Stimulated activated CD4-positive, alpha-beta T cell treated with anti-CD3 and anti-CD28 coated beads, Interleukin-1b, Interleukin-23, amount 100 ng/mL, for 1 hour (primary cell): ENCODE measurements at regions not wholly inside any gene's neighbourhood (a gene's known extent, or its start where the extent isn't known, plus 50 kb on each side); places are given as distances from the start of the nearest gene placed in this dataset.

Source experiments
- DNase-seq, 2 donors: peaks; one replicate each; pipeline ENCODE4 v3.0.0-alpha.2; 2020; ENCODE audit warnings: low read depth in 2 of 2

- DNase-seq, result no peak
These were observed 781.9 kb downstream of the VRK1 start for GRCh38 chr14:97578982-97579548.

DNA sequence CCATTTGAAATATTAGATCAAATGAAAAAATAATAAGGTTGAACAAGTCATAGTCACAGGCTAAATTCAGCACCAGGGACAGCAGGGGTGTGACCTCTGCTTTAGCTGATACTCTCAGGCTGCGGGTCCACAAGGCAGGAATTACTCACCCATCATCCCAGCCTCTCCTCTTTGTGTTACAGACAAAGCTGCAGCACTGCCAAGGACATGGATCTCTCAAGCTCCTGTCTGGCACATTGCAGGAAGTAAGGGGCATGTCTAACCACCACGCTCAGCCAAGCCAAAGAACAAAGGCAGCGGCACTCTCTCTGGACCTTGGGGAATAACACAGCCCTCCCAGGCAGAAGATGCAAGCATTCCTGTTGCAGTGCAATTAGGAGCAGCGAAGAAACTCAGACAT is 783.8 kb downstream of the VRK1 start:
- DNase-seq, result no peak

DNA sequence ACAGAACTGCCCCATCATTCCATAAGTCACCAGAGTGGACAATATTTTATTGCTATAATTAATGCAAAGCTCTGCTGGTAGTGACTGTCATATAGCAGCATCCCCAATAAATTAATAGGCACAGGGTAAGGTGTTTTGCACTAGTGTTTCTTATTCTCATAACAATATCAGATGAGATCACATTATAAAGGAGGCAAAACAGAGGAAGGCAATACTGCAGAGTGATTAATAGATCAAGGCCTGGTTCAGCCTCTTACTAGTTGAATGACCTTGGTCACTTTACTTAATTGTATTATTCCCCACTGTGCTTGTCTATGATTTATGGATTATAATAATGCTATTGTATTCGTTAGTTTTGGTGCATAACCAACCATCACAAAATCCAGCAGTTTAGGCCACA is 784.8 kb downstream of the VRK1 start:
- DNase-seq, result no peak

DNA sequence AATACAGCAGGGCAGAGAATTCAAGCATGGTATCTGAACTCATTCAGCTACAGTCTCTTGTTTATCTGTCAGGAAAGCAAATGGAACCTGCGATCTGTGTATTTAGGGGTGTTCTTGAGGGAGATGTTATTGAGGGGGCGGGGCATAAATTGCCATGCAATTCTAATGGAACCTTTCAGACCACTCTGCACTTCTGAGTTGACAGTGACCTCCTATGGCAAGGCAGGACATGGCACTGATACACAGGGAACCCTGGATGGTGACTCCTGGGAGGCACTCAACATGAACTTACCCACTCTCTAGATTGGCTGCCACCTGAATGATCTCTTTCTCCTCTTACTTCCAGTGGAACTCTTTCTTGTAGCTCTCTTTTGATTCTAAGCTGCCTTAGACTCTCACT is 787.3 kb downstream of the VRK1 start:
- DNase-seq, result no peak

DNA sequence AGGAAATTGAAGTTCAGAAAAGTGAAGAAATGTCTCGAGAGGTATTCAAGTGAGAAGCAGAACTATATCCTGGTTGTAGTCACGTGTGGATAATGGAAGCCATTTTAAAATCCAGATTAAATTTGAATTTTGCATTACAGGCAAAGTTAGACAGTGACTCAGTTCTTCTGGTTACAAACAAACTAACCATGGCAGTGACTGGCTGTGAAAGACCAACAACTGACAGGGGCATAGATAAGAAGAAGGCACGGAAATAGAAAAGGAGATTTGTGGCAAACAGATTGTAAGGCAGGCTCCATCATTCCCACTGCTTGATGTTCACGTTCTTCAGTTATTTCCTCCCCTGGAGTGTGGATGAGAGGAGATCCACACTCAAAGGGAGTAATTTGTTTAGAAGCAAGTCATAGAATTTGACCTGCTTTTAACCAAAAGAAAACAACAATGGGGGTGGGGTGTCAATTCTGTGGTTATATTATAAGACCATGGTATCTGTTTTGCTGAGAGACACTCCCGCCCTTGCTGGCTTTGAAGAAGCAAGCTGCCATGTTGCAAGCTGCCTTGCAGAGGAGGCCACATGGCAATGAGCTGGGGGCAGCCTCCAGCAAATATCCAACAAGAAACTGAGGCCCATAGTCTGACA is 795.3 kb downstream of the VRK1 start:
- DNase-seq, result no peak

DNA sequence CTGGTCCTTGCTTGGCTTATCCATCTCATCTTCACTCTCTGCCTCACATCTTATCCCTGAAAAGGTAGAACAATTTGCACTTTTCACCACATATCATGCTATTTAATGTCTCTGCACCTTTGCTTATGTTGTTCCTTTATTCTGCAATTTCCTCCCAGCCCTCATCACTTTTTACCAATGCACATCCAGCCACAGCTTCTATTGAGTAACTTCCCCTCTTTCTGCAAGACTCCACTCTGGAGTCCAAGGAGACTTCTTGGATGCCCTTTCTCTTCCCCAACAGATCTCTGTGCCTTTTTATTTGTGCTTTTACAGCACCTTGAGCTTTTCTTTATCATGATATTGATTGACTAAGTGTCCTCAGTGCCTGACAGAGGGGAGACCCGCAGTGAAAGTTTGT is 797.1 kb downstream of the VRK1 start:
- DNase-seq, result no peak

DNA sequence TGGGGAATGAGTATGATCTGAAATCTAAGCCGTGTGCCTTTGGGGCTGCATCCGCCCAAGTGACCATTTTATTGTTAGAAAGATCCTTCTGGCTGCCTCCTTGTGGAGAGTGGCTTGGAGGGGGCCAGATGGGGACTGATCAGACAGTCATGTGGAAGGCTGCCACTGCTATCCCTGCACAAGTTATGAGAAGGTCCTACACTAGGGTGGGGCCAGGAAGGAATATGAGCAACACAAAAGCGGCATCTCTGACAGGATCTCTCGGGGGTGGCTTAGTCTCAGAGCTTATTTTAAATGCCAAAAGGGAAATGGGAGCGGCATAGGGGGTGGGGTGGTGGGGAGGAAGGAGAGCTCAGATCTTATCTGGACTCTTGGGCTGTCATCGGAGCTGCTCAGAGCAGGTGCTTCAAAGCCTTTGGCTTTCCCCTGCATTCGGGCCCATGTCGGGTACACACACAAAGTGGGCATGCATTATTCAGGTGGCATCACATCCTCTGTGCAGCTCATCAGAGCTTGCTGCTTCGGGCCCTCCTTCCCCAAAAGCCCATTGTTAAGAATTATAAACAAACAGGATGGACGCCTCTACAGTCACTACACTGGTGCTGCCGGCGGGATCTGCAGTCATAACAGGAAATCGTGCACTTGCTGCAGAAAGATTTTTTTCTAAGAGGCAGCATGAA is 805.4 kb downstream of the VRK1 start:
- peak in 1 of 2 donors; percentile 58 for DNase-seq

GRCh38 chr14:97603201-97603600 is 806.0 kb downstream of the VRK1 start:
- DNase-seq, result no peak

GRCh38 chr14:97604731-97605130 is 807.5 kb downstream of the VRK1 start:
- DNase-seq, result no peak

- DNase-seq, result no peak
These were observed 821.2 kb downstream of the VRK1 start for GRCh38 chr14:97618401-97618800.

- DNase-seq, result no peak
These were observed 821.9 kb downstream of the VRK1 start for GRCh38 chr14:97618917-97619690.

- no peak for DNase-seq
These were observed 822.9 kb downstream of the VRK1 start for GRCh38 chr14:97620066-97620465.

DNA sequence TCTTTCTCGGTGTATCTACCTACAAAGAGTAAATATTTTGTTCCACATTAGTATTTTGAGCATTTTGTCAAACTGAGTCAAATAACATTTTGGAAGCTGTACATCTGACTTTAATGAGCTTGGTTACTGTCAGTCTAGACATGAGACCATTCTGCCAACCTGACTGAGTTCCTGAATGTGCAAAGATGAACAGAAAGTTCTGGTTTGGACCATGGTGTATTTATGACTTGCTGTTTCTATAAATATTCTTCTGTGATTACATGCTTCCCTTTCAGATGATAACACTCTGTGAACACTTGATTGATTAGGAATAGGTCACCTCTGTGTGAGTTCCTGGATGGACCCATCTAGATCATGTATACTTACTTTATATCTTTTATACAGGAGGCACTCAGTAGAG is 827.8 kb downstream of the VRK1 start:
- DNase-seq, result no peak

GRCh38 chr14:97625477-97625876 is 828.3 kb downstream of the VRK1 start:
- DNase-seq, result no peak

DNA sequence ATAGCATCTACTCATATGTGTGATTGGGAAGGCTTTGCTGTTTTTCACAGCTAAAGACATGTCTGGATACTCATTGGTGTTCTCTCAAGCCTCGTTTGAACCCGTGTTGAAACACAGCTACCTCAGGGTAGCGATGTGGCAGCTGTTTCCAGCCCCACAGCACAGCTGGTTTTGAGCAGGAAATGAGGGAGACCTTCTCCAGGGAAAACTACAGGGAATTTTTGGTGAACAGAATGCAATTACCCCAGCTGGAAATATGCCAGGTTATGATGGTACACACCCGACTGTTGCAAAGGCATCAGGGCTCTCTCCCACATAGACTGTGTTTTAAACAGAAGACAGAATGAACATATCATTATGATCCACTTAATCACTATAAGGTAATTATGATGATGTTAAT is 828.9 kb downstream of the VRK1 start:
- DNase-seq, result no peak

- DNase-seq, result no peak
These were observed 833.1 kb downstream of the VRK1 start for GRCh38 chr14:97630249-97630648.

GRCh38 chr14:97633131-97633738 is 836.1 kb downstream of the VRK1 start:
- DNase-seq, result no peak

DNA sequence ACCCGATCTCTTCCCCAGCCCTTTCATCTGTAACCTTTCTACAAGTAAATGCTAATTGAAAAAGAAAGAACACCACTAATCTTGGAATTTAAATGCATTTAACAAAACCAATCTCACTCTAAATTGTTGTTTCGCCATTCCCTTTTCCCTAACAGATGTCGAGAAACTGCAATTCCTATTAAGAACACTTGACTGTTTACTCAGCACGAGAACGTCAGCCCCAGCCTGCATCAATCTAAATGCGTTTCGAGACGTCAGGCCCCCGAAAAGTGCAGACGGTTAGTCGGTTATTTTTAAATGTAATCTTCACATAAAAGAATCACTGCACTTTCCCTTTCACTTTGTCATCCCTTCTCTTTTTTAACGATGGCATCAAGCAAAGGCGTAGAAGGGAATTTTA is 837.6 kb downstream of the VRK1 start:
- DNase-seq, result peak in 1 of 2 donors; percentile 3

GRCh38 chr14:97638864-97639263 is 841.7 kb downstream of the VRK1 start:
- no peak for DNase-seq

DNA sequence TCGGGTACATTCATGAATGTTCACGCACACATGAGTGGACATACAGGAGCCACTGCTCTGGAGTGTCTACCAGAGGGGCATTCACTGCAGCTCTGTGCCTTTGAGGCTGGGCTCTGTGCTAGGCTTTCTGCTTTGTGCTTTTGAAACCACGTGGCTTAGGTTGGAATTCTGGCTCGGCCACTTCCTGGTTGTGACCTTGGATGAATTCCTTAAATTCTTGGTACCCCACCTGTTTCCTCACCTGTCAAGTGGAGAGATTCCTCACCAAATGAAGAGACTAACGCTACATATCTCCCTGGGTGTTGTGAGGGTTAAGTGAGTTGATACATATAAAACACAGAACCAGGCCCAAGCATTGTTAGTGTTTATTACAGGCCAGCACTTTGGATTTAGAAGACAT is 842.8 kb downstream of the VRK1 start:
- no peak for DNase-seq

DNA sequence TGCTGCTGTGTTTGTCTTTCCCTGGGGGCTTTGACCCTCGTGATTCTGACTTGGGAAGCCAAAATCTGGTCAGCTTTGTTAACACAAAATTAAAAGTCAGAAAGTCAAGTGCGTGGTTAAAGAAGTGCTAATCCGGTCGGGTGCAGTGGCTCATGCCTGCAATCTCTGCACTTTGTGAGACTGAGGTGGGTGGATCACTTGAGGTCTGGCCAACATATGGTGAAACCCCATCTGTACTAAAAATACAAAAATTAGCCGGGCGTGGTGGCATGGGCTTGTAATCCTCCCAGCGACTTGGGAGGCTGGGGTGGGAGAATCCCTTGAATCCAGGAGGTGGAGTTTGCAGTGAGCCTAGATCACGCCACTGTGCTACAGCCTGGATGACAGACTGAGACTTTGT is 844.6 kb downstream of the VRK1 start:
- DNase-seq, result no peak

GRCh38 chr14:97642631-97643030 is 845.4 kb downstream of the VRK1 start:
- no peak for DNase-seq
